ENCODE measurements at regions not wholly inside any gene's neighbourhood (a gene's known extent, or its start where the extent isn't known, plus 50 kb on each side); places are given as distances from the start of the nearest gene placed in this dataset.

- ATAC-seq (no peak), DNase-seq (ENCODE audit: low spot score in 2 of 2) (no peak)
- H3K4me1 Mint-ChIP-seq, result no peaks in the 10 kb centered on the region
- H3K9me3 Mint-ChIP-seq, result no peaks in the 10 kb centered on the region
- no peak overlapping the region for H3K27ac Mint-ChIP-seq
- no peak overlapping the region for H3K4me3 Mint-ChIP-seq
- no peaks in the 10 kb centered on the region for H3K36me3 Mint-ChIP-seq
These were observed 83.1 kb downstream of the DIPK2A start for GRCh38 chr3:144054766-144055165.

GRCh38 chr3:144055604-144056003 is 84.0 kb downstream of the DIPK2A start:
- Mint-ChIP-seq H3K36me3 (no peaks in the 10 kb centered on the region), H3K4me1 (no peaks in the 10 kb centered on the region), H3K4me3 (no peak overlapping the region), H3K27ac (no peak overlapping the region), H3K9me3 (no peaks in the 10 kb centered on the region)
- DNase-seq (ENCODE audit: low spot score in 2 of 2), result no peak
- ATAC-seq, result no peak

- Mint-ChIP-seq H3K27ac (no peak overlapping the region), H3K36me3 (no peaks in the 10 kb centered on the region), H3K4me3 (no peak overlapping the region), H3K4me1 (no peaks in the 10 kb centered on the region), H3K9me3 (no peaks in the 10 kb centered on the region)
- no peak for DNase-seq (ENCODE audit: low spot score in 2 of 2)
- no peak for ATAC-seq
These were observed 87.1 kb downstream of the DIPK2A start for GRCh38 chr3:144058713-144059112.

- H3K27ac Mint-ChIP-seq, result no peak overlapping the region
- no peaks in the 10 kb centered on the region for H3K4me1 Mint-ChIP-seq
- no peaks in the 10 kb centered on the region for H3K36me3 Mint-ChIP-seq
- ATAC-seq (no peak), DNase-seq (ENCODE audit: low spot score in 2 of 2) (no peak)
- no peaks in the 10 kb centered on the region for H3K9me3 Mint-ChIP-seq
- H3K4me3 Mint-ChIP-seq, result no peak overlapping the region
These were observed 87.9 kb downstream of the DIPK2A start for GRCh38 chr3:144059481-144059880.

GRCh38 chr3:144060881-144061280 is 89.3 kb downstream of the DIPK2A start:
- Mint-ChIP-seq H3K27ac (no peak overlapping the region), H3K4me3 (no peak overlapping the region), H3K4me1 (no peaks in the 10 kb centered on the region), H3K9me3 (no peaks in the 10 kb centered on the region), H3K36me3 (no peaks in the 10 kb centered on the region)
- ATAC-seq (no peak), DNase-seq (ENCODE audit: low spot score in 2 of 2) (no peak)

GRCh38 chr3:144063306-144063705 is 91.7 kb downstream of the DIPK2A start:
- no peak overlapping the region for H3K4me3 Mint-ChIP-seq
- no peak overlapping the region for H3K27ac Mint-ChIP-seq
- H3K4me1 Mint-ChIP-seq, result no peaks in the 10 kb centered on the region
- DNase-seq (ENCODE audit: low spot score in 2 of 2) (no peak), ATAC-seq (no peak)
- no peaks in the 10 kb centered on the region for H3K36me3 Mint-ChIP-seq
- no peaks in the 10 kb centered on the region for H3K9me3 Mint-ChIP-seq

- DNase-seq (ENCODE audit: low spot score in 2 of 2) (no peak), ATAC-seq (no peak)
- Mint-ChIP-seq H3K4me3 (no peak overlapping the region), H3K4me1 (no peaks in the 10 kb centered on the region), H3K36me3 (no peaks in the 10 kb centered on the region), H3K27ac (no peak overlapping the region), H3K9me3 (peaks cover 7% of the 10 kb centered on the region)
These were observed 95.4 kb downstream of the DIPK2A start for GRCh38 chr3:144067059-144067458.

- H3K27ac Mint-ChIP-seq, result no peak overlapping the region
- no peaks in the 10 kb centered on the region for H3K36me3 Mint-ChIP-seq
- ATAC-seq (no peak), DNase-seq (ENCODE audit: low spot score in 2 of 2) (no peak)
- no peak overlapping the region for H3K4me3 Mint-ChIP-seq
- peaks cover 13% of the 10 kb centered on the region for H3K9me3 Mint-ChIP-seq
- no peaks in the 10 kb centered on the region for H3K4me1 Mint-ChIP-seq
These were observed 102.1 kb downstream of the DIPK2A start for GRCh38 chr3:144073698-144074097.

- DNase-seq (ENCODE audit: low spot score in 2 of 2) (no peak), ATAC-seq (no peak)
- Mint-ChIP-seq H3K27ac (no peak overlapping the region), H3K9me3 (peaks cover 3% of the 10 kb centered on the region), H3K36me3 (no peaks in the 10 kb centered on the region), H3K4me1 (no peaks in the 10 kb centered on the region), H3K4me3 (no peak overlapping the region)
These were observed 108.0 kb downstream of the DIPK2A start for GRCh38 chr3:144079634-144080033.

- Mint-ChIP-seq H3K9me3 (no peaks in the 10 kb centered on the region), H3K4me1 (no peaks in the 10 kb centered on the region), H3K36me3 (no peaks in the 10 kb centered on the region), H3K27ac (no peak overlapping the region), H3K4me3 (no peak overlapping the region)
- no peak for DNase-seq (ENCODE audit: low spot score in 2 of 2)
- ATAC-seq, result no peak
These were observed 113.3 kb downstream of the DIPK2A start for GRCh38 chr3:144084929-144085328.

- Mint-ChIP-seq H3K9me3 (no peaks in the 10 kb centered on the region), H3K4me3 (no peak overlapping the region), H3K36me3 (no peaks in the 10 kb centered on the region), H3K27ac (no peak overlapping the region), H3K4me1 (no peaks in the 10 kb centered on the region)
- ATAC-seq, result no peak
- DNase-seq (ENCODE audit: low spot score in 2 of 2), result no peak
These were observed 114.3 kb downstream of the DIPK2A start for GRCh38 chr3:144085964-144086363.

GRCh38 chr3:144096016-144096415 is 124.4 kb downstream of the DIPK2A start:
- no peaks in the 10 kb centered on the region for H3K4me1 Mint-ChIP-seq
- ATAC-seq (no peak), DNase-seq (ENCODE audit: low spot score in 2 of 2) (no peak)
- H3K4me3 Mint-ChIP-seq, result no peak overlapping the region
- H3K27ac Mint-ChIP-seq, result no peak overlapping the region
- no peaks in the 10 kb centered on the region for H3K36me3 Mint-ChIP-seq
- H3K9me3 Mint-ChIP-seq, result no peaks in the 10 kb centered on the region

GRCh38 chr3:144097163-144097562 is 125.5 kb downstream of the DIPK2A start:
- no peak overlapping the region for H3K27ac Mint-ChIP-seq
- no peak overlapping the region for H3K4me3 Mint-ChIP-seq
- no peaks in the 10 kb centered on the region for H3K36me3 Mint-ChIP-seq
- no peaks in the 10 kb centered on the region for H3K9me3 Mint-ChIP-seq
- ATAC-seq (no peak), DNase-seq (ENCODE audit: low spot score in 2 of 2) (no peak)
- no peaks in the 10 kb centered on the region for H3K4me1 Mint-ChIP-seq

- H3K4me3 Mint-ChIP-seq, result no peak overlapping the region
- no peaks in the 10 kb centered on the region for H3K36me3 Mint-ChIP-seq
- no peaks in the 10 kb centered on the region for H3K4me1 Mint-ChIP-seq
- no peak for DNase-seq (ENCODE audit: low spot score in 2 of 2)
- H3K9me3 Mint-ChIP-seq, result no peaks in the 10 kb centered on the region
- no peak overlapping the region for H3K27ac Mint-ChIP-seq
- ATAC-seq, result no peak
These were observed 127.1 kb downstream of the DIPK2A start for GRCh38 chr3:144098691-144099090.

- H3K36me3 Mint-ChIP-seq, result no peaks in the 10 kb centered on the region
- no peak overlapping the region for H3K27ac Mint-ChIP-seq
- H3K4me1 Mint-ChIP-seq, result no peaks in the 10 kb centered on the region
- ATAC-seq, result no peak
- no peak for DNase-seq (ENCODE audit: low spot score in 2 of 2)
- no peak overlapping the region for H3K4me3 Mint-ChIP-seq
- no peaks in the 10 kb centered on the region for H3K9me3 Mint-ChIP-seq
These were observed 130.8 kb downstream of the DIPK2A start for GRCh38 chr3:144102421-144102820.

GRCh38 chr3:144104186-144104585 is 132.6 kb downstream of the DIPK2A start:
- H3K36me3 Mint-ChIP-seq, result no peaks in the 10 kb centered on the region
- DNase-seq (ENCODE audit: low spot score in 2 of 2) (no peak), ATAC-seq (no peak)
- no peak overlapping the region for H3K4me3 Mint-ChIP-seq
- H3K27ac Mint-ChIP-seq, result no peak overlapping the region
- no peaks in the 10 kb centered on the region for H3K9me3 Mint-ChIP-seq
- no peaks in the 10 kb centered on the region for H3K4me1 Mint-ChIP-seq

- no peak for DNase-seq (ENCODE audit: low spot score in 2 of 2)
- ATAC-seq, result no peak
- Mint-ChIP-seq H3K4me3 (no peak overlapping the region), H3K36me3 (no peaks in the 10 kb centered on the region), H3K9me3 (no peaks in the 10 kb centered on the region), H3K27ac (no peak overlapping the region), H3K4me1 (peaks cover 2% of the 10 kb centered on the region)
These were observed 133.1 kb downstream of the DIPK2A start for GRCh38 chr3:144104679-144105078.

Measured in stimulated activated effector memory CD8-positive, alpha-beta T cell treated with anti-CD3 and anti-CD28 coated beads, Interleukin-12 subunit alpha, Interleukin-12 subunit beta, amount 100 ng/mL, for 72 hours (primary cell).